ENCODE measurements at regions not wholly inside any gene's neighbourhood (a gene's known extent, or its start where the extent isn't known, plus 50 kb on each side); places are given as distances from the start of the nearest gene placed in this dataset.

GRCh38 chr10:106399112-106399511 is 765.4 kb downstream of the SORCS1 start:
- H3K9me3 ChIP-seq = no peaks in the 10 kb centered on the region
- no peak overlapping the region for H3K27ac Mint-ChIP-seq
- DNase-seq = no peak
- H3K36me3 Mint-ChIP-seq = no peaks in the 10 kb centered on the region
- H3K27me3 Mint-ChIP-seq = no peaks in the 10 kb centered on the region
- peaks cover 0 to 14% (median 12%) of the 10 kb centered on the region in 3 donors for H3K9me3 Mint-ChIP-seq
- 83% methylated on average over 2 of the region's 4 CpGs for WGBS (ENCODE audit: insufficient coverage)
- no peaks in the 10 kb centered on the region for H3K4me1 ChIP-seq (ENCODE audit: control insufficient read depth in 1 of 2, extremely low read depth in 1 of 2, insufficient read depth in 2 of 2, low read length in 2 of 2)
- H3K27ac ChIP-seq (ENCODE audit: low read length) = no peak overlapping the region
- H3K27me3 ChIP-seq (replicated peaks in 1 of 2; ENCODE audit: control insufficient read depth in 2 of 2, extremely low read depth in 1 of 2, insufficient read depth in 2 of 2, low read length in 1 of 2) = no peaks in the 10 kb centered on the region
- ChIA-PET POLR2A (no interaction called here), CTCF (interaction anchor here in 1 of 2 donors (0.7 kb wide), 1 partner anchor 14 kb away, joined by 3 read pairs; no protein-coding TSS in a partner anchor)
- H3K36me3 ChIP-seq (ENCODE audit: control insufficient read depth in 2 of 2, extremely low read depth in 1 of 2, insufficient read depth in 1 of 2, low read length in 1 of 2) = no peaks in the 10 kb centered on the region
- no peak overlapping the region for H3K4me3 ChIP-seq (ENCODE audit: control insufficient read depth in 1 of 2, extremely low read depth in 1 of 2, low read length in 1 of 2)
- no peak overlapping the region for H3K4me3 Mint-ChIP-seq
- ATAC-seq (replicated peaks in 1 of 4) = no peak
- H3K4me1 Mint-ChIP-seq = no peaks in the 10 kb centered on the region

GRCh38 chr10:106396192-106396591 is 768.3 kb downstream of the SORCS1 start:
- H3K4me3 Mint-ChIP-seq = no peak overlapping the region
- no peak overlapping the region for H3K27ac ChIP-seq (ENCODE audit: low read length)
- no peaks in the 10 kb centered on the region for H3K4me1 ChIP-seq (ENCODE audit: control insufficient read depth in 1 of 2, extremely low read depth in 1 of 2, insufficient read depth in 2 of 2, low read length in 2 of 2)
- ChIA-PET CTCF (no interaction called here), POLR2A (no interaction called here)
- WGBS (ENCODE audit: insufficient coverage) = 56% methylated on average over 1 of the region's 2 CpGs
- no peaks in the 10 kb centered on the region for H3K36me3 Mint-ChIP-seq
- DNase-seq (no peak), ATAC-seq (replicated peaks in 1 of 4) (no peak)
- H3K27me3 Mint-ChIP-seq = no peaks in the 10 kb centered on the region
- peaks cover 3 to 14% (median 12%) of the 10 kb centered on the region in 3 donors for H3K9me3 Mint-ChIP-seq
- no peak overlapping the region for H3K27ac Mint-ChIP-seq
- no peaks in the 10 kb centered on the region for H3K36me3 ChIP-seq (ENCODE audit: control insufficient read depth in 2 of 2, extremely low read depth in 1 of 2, insufficient read depth in 1 of 2, low read length in 1 of 2)
- H3K4me3 ChIP-seq (ENCODE audit: control insufficient read depth in 1 of 2, extremely low read depth in 1 of 2, low read length in 1 of 2) = no peak overlapping the region
- no peaks in the 10 kb centered on the region for H3K27me3 ChIP-seq (replicated peaks in 1 of 2; ENCODE audit: control insufficient read depth in 2 of 2, extremely low read depth in 1 of 2, insufficient read depth in 2 of 2, low read length in 1 of 2)
- no peaks in the 10 kb centered on the region for H3K4me1 Mint-ChIP-seq
- H3K9me3 ChIP-seq = no peaks in the 10 kb centered on the region

- no peak for DNase-seq
- WGBS (ENCODE audit: insufficient coverage) = no CpG with 5 or more reads among the region's 3 CpGs
- ATAC-seq (replicated peaks in 1 of 4) = no peak
Observed at GRCh38 chr10:106395041-106395749, 769.3 kb downstream of the SORCS1 start.

GRCh38 chr10:106392778-106393177 is 771.7 kb downstream of the SORCS1 start:
- no peaks in the 10 kb centered on the region for H3K9me3 ChIP-seq
- ATAC-seq (replicated peaks in 1 of 4) (no peak), DNase-seq (no peak)
- Mint-ChIP-seq H3K4me1 (no peaks in the 10 kb centered on the region), H3K27ac (no peak overlapping the region), H3K4me3 (no peak overlapping the region), H3K36me3 (no peaks in the 10 kb centered on the region), H3K27me3 (no peaks in the 10 kb centered on the region), H3K9me3 (peaks cover 3 to 7% (median 6%) of the 10 kb centered on the region in 3 donors)
- H3K4me3 ChIP-seq (ENCODE audit: control insufficient read depth in 1 of 2, extremely low read depth in 1 of 2, low read length in 1 of 2) = no peak overlapping the region
- no peak overlapping the region for H3K27ac ChIP-seq (ENCODE audit: low read length)
- WGBS (ENCODE audit: insufficient coverage) = 60% methylated on average over 4 of the region's 4 CpGs
- no peaks in the 10 kb centered on the region for H3K27me3 ChIP-seq (replicated peaks in 1 of 2; ENCODE audit: control insufficient read depth in 2 of 2, extremely low read depth in 1 of 2, insufficient read depth in 2 of 2, low read length in 1 of 2)
- ChIA-PET POLR2A (no interaction called here), CTCF (no interaction called here)
- no peaks in the 10 kb centered on the region for H3K4me1 ChIP-seq (ENCODE audit: control insufficient read depth in 1 of 2, extremely low read depth in 1 of 2, insufficient read depth in 2 of 2, low read length in 2 of 2)
- no peaks in the 10 kb centered on the region for H3K36me3 ChIP-seq (ENCODE audit: control insufficient read depth in 2 of 2, extremely low read depth in 1 of 2, insufficient read depth in 1 of 2, low read length in 1 of 2)

More at GRCh38 chr10:106395041-106395749, 769.3 kb downstream of the SORCS1 start:
- ChIA-PET POLR2A (no interaction called here), CTCF (no interaction called here)
- H3K27ac ChIP-seq (ENCODE audit: low read length) = no peak overlapping the region
- Mint-ChIP-seq H3K36me3 (no peaks in the 10 kb centered on the region), H3K9me3 (peaks cover 3 to 14% (median 9%) of the 10 kb centered on the region in 3 donors), H3K4me1 (no peaks in the 10 kb centered on the region), H3K4me3 (no peak overlapping the region), H3K27ac (no peak overlapping the region), H3K27me3 (no peaks in the 10 kb centered on the region)
- no peaks in the 10 kb centered on the region for H3K9me3 ChIP-seq
- H3K27me3 ChIP-seq (replicated peaks in 1 of 2; ENCODE audit: control insufficient read depth in 2 of 2, extremely low read depth in 1 of 2, insufficient read depth in 2 of 2, low read length in 1 of 2) = no peaks in the 10 kb centered on the region
- no peaks in the 10 kb centered on the region for H3K4me1 ChIP-seq (ENCODE audit: control insufficient read depth in 1 of 2, extremely low read depth in 1 of 2, insufficient read depth in 2 of 2, low read length in 2 of 2)
- H3K36me3 ChIP-seq (ENCODE audit: control insufficient read depth in 2 of 2, extremely low read depth in 1 of 2, insufficient read depth in 1 of 2, low read length in 1 of 2) = no peaks in the 10 kb centered on the region
- H3K4me3 ChIP-seq (ENCODE audit: control insufficient read depth in 1 of 2, extremely low read depth in 1 of 2, low read length in 1 of 2) = no peak overlapping the region

- Histone ChIP-seq H3K27ac (ENCODE audit: low read length) (no peak overlapping the region), H3K36me3 (ENCODE audit: control insufficient read depth in 2 of 2, extremely low read depth in 1 of 2, insufficient read depth in 1 of 2, low read length in 1 of 2) (no peaks in the 10 kb centered on the region), H3K27me3 (replicated peaks in 1 of 2; ENCODE audit: control insufficient read depth in 2 of 2, extremely low read depth in 1 of 2, insufficient read depth in 2 of 2, low read length in 1 of 2) (no peaks in the 10 kb centered on the region), H3K9me3 (no peaks in the 10 kb centered on the region), H3K4me1 (ENCODE audit: control insufficient read depth in 1 of 2, extremely low read depth in 1 of 2, insufficient read depth in 2 of 2, low read length in 2 of 2) (no peaks in the 10 kb centered on the region), H3K4me3 (ENCODE audit: control insufficient read depth in 1 of 2, extremely low read depth in 1 of 2, low read length in 1 of 2) (no peak overlapping the region)
- Mint-ChIP-seq H3K9me3 (peaks cover 0 to 10% (median 0%) of the 10 kb centered on the region in 3 donors), H3K27me3 (no peaks in the 10 kb centered on the region), H3K27ac (no peak overlapping the region), H3K4me3 (no peak overlapping the region), H3K4me1 (no peaks in the 10 kb centered on the region), H3K36me3 (no peaks in the 10 kb centered on the region)
- no peak for ATAC-seq (replicated peaks in 1 of 4)
- no peak for DNase-seq
- POLR2A ChIA-PET = no interaction called here
- CTCF ChIA-PET = no interaction called here
Observed at GRCh38 chr10:106387063-106387462, 777.4 kb downstream of the SORCS1 start.

- 75% methylated on average over 1 of the region's 5 CpGs for WGBS (ENCODE audit: insufficient coverage)
- no peaks in the 10 kb centered on the region for H3K27me3 ChIP-seq (replicated peaks in 1 of 2; ENCODE audit: control insufficient read depth in 2 of 2, extremely low read depth in 1 of 2, insufficient read depth in 2 of 2, low read length in 1 of 2)
- ATAC-seq (replicated peaks in 1 of 4) (no peak), DNase-seq (no peak)
- Mint-ChIP-seq H3K27me3 (no peaks in the 10 kb centered on the region), H3K27ac (no peak overlapping the region), H3K4me1 (no peaks in the 10 kb centered on the region), H3K36me3 (no peaks in the 10 kb centered on the region), H3K9me3 (peaks cover 10 to 19% (median 15%) of the 10 kb centered on the region in 3 donors), H3K4me3 (no peak overlapping the region)
- CTCF ChIA-PET = no interaction called here
- no peak overlapping the region for H3K27ac ChIP-seq (ENCODE audit: low read length)
- POLR2A ChIA-PET = no interaction called here
- no peak overlapping the region for H3K4me3 ChIP-seq (ENCODE audit: control insufficient read depth in 1 of 2, extremely low read depth in 1 of 2, low read length in 1 of 2)
- no peaks in the 10 kb centered on the region for H3K4me1 ChIP-seq (ENCODE audit: control insufficient read depth in 1 of 2, extremely low read depth in 1 of 2, insufficient read depth in 2 of 2, low read length in 2 of 2)
- no peaks in the 10 kb centered on the region for H3K36me3 ChIP-seq (ENCODE audit: control insufficient read depth in 2 of 2, extremely low read depth in 1 of 2, insufficient read depth in 1 of 2, low read length in 1 of 2)
- no peaks in the 10 kb centered on the region for H3K9me3 ChIP-seq
Observed at GRCh38 chr10:106384496-106384895, 780.0 kb downstream of the SORCS1 start.
